B cell (primary cell): ENCODE measurements at regions not wholly inside any gene's neighbourhood (a gene's known extent, or its start where the extent isn't known, plus 50 kb on each side); places are given as distances from the start of the nearest gene placed in this dataset.

Source experiments
- ATAC-seq: fragments of 200-7000 bp; cut with Tn5 transposase; one replicate; pipeline ENCODE4 v1.10.0; 2021; ENCODE audit warnings: low read depth, mild to moderate bottlenecking, moderate number of reproducible peaks, moderate library complexity
- CTCF ChIA-PET: fragments of 350-600 bp; sonication (Branson Sonifier 250); formaldehyde crosslinking; loops from one replicate; lab custom pipeline; 2021; ENCODE audit warnings: antibody characterized with exemption, inconsistent platforms; lab: Charles Lee
- POLR2A ChIA-PET: fragments of 350-600 bp; sonication (Branson Sonifier 250); formaldehyde crosslinking; loops from one replicate; lab custom pipeline; 2021; ENCODE audit warnings: antibody characterized with exemption; lab: Charles Lee
- DNase-seq: peaks from one replicate; pipeline ENCODE4 v3.0.0; 2013
- H2AFZ ChIP-seq: 2 replicates; pipeline ENCODE4 v1.6.1; 2012; ENCODE audit warnings: mild to moderate bottlenecking, low read depth, low read length; ENCODE audit not compliant: insufficient read depth, poor library complexity, severe bottlenecking
- H3K27ac ChIP-seq, 2 donors: 1 replicate in 1 of 2; 2 replicates in 1 of 2; pipeline ENCODE4 v1.5.1; 2012 to 2013; ENCODE audit warnings: low read length in 2 of 2, mild to moderate bottlenecking in 2 of 2, moderate library complexity in 1 of 2
- H3K27me3 ChIP-seq, 4 experiments: fragments of 200-600 bp in 1 of 4; sonication (generic) in 1 of 4; replicated peaks in 1 of 4; 1 replicate in 2 of 4; 2 replicates in 2 of 4; pipeline versions ENCODE4 v1.6.1 to v1.7.0; 2013 to 2016; ENCODE audit warnings: low read length in 3 of 4, mild to moderate bottlenecking in 2 of 4, mixed read lengths in 1 of 4, moderate library complexity in 1 of 4; ENCODE audit not compliant: insufficient read depth in 4 of 4, control insufficient read depth in 3 of 4; ENCODE audit errors: control extremely low read depth in 1 of 4
- H3K36me3 ChIP-seq, 2 experiments: replicated peaks in 1 of 2; 1 replicate in 1 of 2; 2 replicates in 1 of 2; pipeline versions ENCODE4 v1.6.1 to v1.7.1; 2013; ENCODE audit warnings: low read length in 1 of 2; ENCODE audit not compliant: insufficient read depth in 2 of 2, control insufficient read depth in 1 of 2; ENCODE audit errors: control extremely low read depth in 1 of 2, extremely low read depth in 1 of 2
- H3K4me1 ChIP-seq, 2 donors: fragments of 200-600 bp in 1 of 2; sonication (generic) in 1 of 2; 1 replicate in 1 of 2; 2 replicates in 1 of 2; pipeline versions ENCODE4 v1.5.1 to v1.6.1; 2013 to 2017; ENCODE audit warnings: low read length in 2 of 2; ENCODE audit not compliant: control insufficient read depth in 2 of 2, insufficient read depth in 2 of 2
- H3K4me2 ChIP-seq: replicated peaks from 2 replicates; pipeline ENCODE3; 2012; ENCODE audit warnings: mild to moderate bottlenecking, low read depth, low read length; ENCODE audit not compliant: poor library complexity, severe bottlenecking
- H3K4me3 ChIP-seq, 5 experiments: fragments of 200-600 bp in 1 of 5; sonication (generic) in 1 of 5; 1 replicate in 3 of 5; 2 replicates in 2 of 5; pipeline versions ENCODE4 v1.5.1 to v1.7.0; 2011 to 2016; ENCODE audit warnings: low read length in 4 of 5, mild to moderate bottlenecking in 4 of 5, low read depth in 2 of 5, control low read depth in 1 of 5, moderate library complexity in 1 of 5; ENCODE audit not compliant: insufficient read depth in 1 of 5; ENCODE audit errors: control extremely low read depth in 1 of 5, extremely low read depth in 1 of 5
- H3K79me2 ChIP-seq: fragments of 200-600 bp; sonication (generic); one replicate; pipeline ENCODE4 v1.6.0; 2016; ENCODE audit warnings: low read length; ENCODE audit not compliant: control insufficient read depth, insufficient read depth
- H3K9ac ChIP-seq: fragments of 200-600 bp; sonication (generic); 2 replicates; pipeline ENCODE4 v1.6.1; 2017; ENCODE audit warnings: mild to moderate bottlenecking, low read length, moderate library complexity
- H3K9me3 ChIP-seq, 3 donors: one replicate each; pipeline versions ENCODE4 v1.6.1 to v1.7.1; 2013; ENCODE audit warnings: low read length in 2 of 3; ENCODE audit not compliant: control insufficient read depth in 2 of 3, insufficient read depth in 1 of 3; ENCODE audit errors: control extremely low read depth in 1 of 3
- H4K20me1 ChIP-seq: 2 replicates; pipeline ENCODE4 v1.6.0; 2012; ENCODE audit warnings: mild to moderate bottlenecking, low read length; ENCODE audit not compliant: insufficient read depth, control insufficient read depth, poor library complexity, severe bottlenecking
- H3K27ac Mint-ChIP-seq: one replicate; pipeline ENCODE4 v1.8.0; 2021; ENCODE audit warnings: mixed read lengths
- H3K27me3 Mint-ChIP-seq: one replicate; pipeline ENCODE4 v1.8.0; 2021; ENCODE audit warnings: mixed read lengths
- H3K4me1 Mint-ChIP-seq: one replicate; pipeline ENCODE4 v1.8.0; 2021; ENCODE audit warnings: mixed read lengths
- H3K4me3 Mint-ChIP-seq: one replicate; pipeline ENCODE4 v1.8.0; 2021; ENCODE audit warnings: mixed read lengths
- H3K9me3 Mint-ChIP-seq: one replicate; pipeline ENCODE4 v1.8.0; 2022; ENCODE audit warnings: mixed read lengths; ENCODE audit not compliant: insufficient read depth
- EZH2 ChIP-seq: IDR thresholded peaks from 2 replicates; pipeline ENCODE4 v1.6.1; 2012; ENCODE audit warnings: borderline replicate concordance, low read depth, mild to moderate bottlenecking, moderate library complexity, low read length; ENCODE audit not compliant: insufficient read depth, poor library complexity, severe bottlenecking
- WGBS: methylation state at CpG from one replicate; pipeline ENCODE4 v1.1.5; 2013; ENCODE audit warnings: missing lambda C conversion rate; ENCODE audit not compliant: insufficient coverage; 5-methylcytosine and 5-hydroxymethylcytosine counted together
- intact Hi-C: fragments of 100-400 bp; cut with micrococcal nuclease; formaldehyde crosslinking; loops from one replicate; pipeline ENCODE4 v1.10.0; 2022
- TF ChIP-seq, protein P1 (sequence below): fragments of 200-600 bp; IDR thresholded peaks from one replicate; pipeline ENCODE4 v1.8.0; 2022; ENCODE audit warnings: antibody characterized with exemption, mild to moderate bottlenecking

DNA sequence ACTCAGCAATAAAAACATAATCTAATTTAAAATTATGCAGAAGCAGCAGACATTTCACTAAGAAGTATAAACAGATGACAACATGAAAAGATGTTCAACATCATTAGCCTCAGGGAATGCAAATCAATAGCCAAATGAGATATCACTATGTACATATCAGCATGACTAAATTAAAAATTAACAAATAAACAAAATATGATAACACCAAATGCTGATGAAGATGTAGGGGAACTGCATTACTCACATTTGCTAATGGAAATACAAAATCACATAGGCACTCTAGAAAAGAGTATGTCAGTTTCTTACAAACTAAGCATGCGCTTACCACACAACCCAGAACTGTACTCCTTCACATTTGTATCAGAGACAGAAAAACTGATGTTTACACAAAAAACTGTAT lies 487.2 kb upstream of the REG3G start:
- H3K9ac ChIP-seq, result no peak overlapping the region
- H3K36me3 ChIP-seq, result no peaks in the 10 kb centered on the region
- no peaks in the 10 kb centered on the region for H3K27me3 Mint-ChIP-seq
- no peak overlapping the region for H2AFZ ChIP-seq
- no peaks in the 10 kb centered on the region for H3K4me1 Mint-ChIP-seq
- no peak overlapping the region for H3K27ac Mint-ChIP-seq
- no peak overlapping the region for H3K4me2 ChIP-seq
- H3K4me1 ChIP-seq, result no peaks in the 10 kb centered on the region
- H3K9me3 ChIP-seq, result peaks cover 0 to 10% (median 2%) of the 10 kb centered on the region in 3 donors
- TF ChIP-seq, protein P1, sequence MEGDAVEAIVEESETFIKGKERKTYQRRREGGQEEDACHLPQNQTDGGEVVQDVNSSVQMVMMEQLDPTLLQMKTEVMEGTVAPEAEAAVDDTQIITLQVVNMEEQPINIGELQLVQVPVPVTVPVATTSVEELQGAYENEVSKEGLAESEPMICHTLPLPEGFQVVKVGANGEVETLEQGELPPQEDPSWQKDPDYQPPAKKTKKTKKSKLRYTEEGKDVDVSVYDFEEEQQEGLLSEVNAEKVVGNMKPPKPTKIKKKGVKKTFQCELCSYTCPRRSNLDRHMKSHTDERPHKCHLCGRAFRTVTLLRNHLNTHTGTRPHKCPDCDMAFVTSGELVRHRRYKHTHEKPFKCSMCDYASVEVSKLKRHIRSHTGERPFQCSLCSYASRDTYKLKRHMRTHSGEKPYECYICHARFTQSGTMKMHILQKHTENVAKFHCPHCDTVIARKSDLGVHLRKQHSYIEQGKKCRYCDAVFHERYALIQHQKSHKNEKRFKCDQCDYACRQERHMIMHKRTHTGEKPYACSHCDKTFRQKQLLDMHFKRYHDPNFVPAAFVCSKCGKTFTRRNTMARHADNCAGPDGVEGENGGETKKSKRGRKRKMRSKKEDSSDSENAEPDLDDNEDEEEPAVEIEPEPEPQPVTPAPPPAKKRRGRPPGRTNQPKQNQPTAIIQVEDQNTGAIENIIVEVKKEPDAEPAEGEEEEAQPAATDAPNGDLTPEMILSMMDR, result no peak
- no peak for TF ChIP-seq EZH2
- ChIA-PET CTCF (interaction anchor here (0.8 kb wide), 1 partner anchor 12 kb away, joined by 4 read pairs; no protein-coding TSS in a partner anchor), POLR2A (no interaction called here)
- H3K27me3 ChIP-seq, result no peaks in the 10 kb centered on the region
- no peak for DNase-seq
- no peak overlapping the region for H3K4me3 Mint-ChIP-seq
- no peak for ATAC-seq
- no CpG with 5 or more reads among the region's 1 CpG for WGBS
- no peak overlapping the region for H3K4me3 ChIP-seq
- H3K9me3 Mint-ChIP-seq, result peaks cover 5% of the 10 kb centered on the region
- H4K20me1 ChIP-seq, result no peaks in the 10 kb centered on the region
- intact Hi-C loops, result no loop called here
- no peaks in the 10 kb centered on the region for H3K79me2 ChIP-seq
- no peak overlapping the region for H3K27ac ChIP-seq

DNA sequence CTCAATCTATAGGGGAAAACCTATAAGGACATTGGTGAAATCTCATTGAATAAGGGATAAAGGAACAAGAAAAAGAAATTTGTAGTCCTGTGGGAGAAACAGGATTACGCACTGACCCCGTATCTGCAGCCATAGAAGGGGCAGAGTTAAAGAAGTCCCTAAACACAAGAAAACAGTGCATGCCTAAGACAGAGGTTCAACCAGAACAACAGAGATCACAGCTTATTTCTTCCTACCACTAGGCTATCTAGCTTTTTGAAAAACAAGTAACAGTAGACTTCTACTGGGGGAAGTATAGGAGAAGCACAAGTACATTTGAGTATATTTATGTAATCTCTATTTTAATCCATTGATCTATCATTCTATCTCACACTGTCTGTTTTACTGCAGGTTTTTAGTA lies 485.2 kb upstream of the REG3G start:
- DNase-seq (no peak), ATAC-seq (no peak)
- no peaks in the 10 kb centered on the region for H3K27me3 ChIP-seq
- CTCF ChIA-PET, result no interaction called here
- no CpG with 5 or more reads among the region's 2 CpGs for WGBS
- H3K36me3 ChIP-seq, result no peaks in the 10 kb centered on the region
- no peak overlapping the region for H3K9ac ChIP-seq
- H2AFZ ChIP-seq, result no peak overlapping the region
- Mint-ChIP-seq H3K9me3 (peaks cover 5% of the 10 kb centered on the region), H3K4me3 (no peak overlapping the region), H3K27ac (no peak overlapping the region), H3K4me1 (no peaks in the 10 kb centered on the region), H3K27me3 (no peaks in the 10 kb centered on the region)
- H4K20me1 ChIP-seq, result no peaks in the 10 kb centered on the region
- no peak overlapping the region for H3K27ac ChIP-seq
- no peaks in the 10 kb centered on the region for H3K4me1 ChIP-seq
- intact Hi-C loops, result no loop called here
- no peaks in the 10 kb centered on the region for H3K79me2 ChIP-seq
- POLR2A ChIA-PET, result no interaction called here
- H3K4me2 ChIP-seq, result no peak overlapping the region
- TF ChIP-seq, protein P1, result no peak
- no peak for TF ChIP-seq EZH2
- H3K9me3 ChIP-seq, result peaks cover 0 to 10% (median 2%) of the 10 kb centered on the region in 3 donors
- no peak overlapping the region for H3K4me3 ChIP-seq
